ENCODE measurements at regions not wholly inside any gene's neighbourhood (a gene's known extent, or its start where the extent isn't known, plus 50 kb on each side); places are given as distances from the start of the nearest gene placed in this dataset.
"Not testable (repeated sequence)": the region's sequence is repeated elsewhere in the genome, so short reads cannot be mapped to it uniquely, and the experiment has no call there.

GRCh38 chr2:145747715-145748114 is 1227.8 kb upstream of the ZEB2 start:
- Histone ChIP-seq H3K4me1 (ENCODE audit: control insufficient read depth in 2 of 3, insufficient read depth in 2 of 3, low read depth in 1 of 3, low read length in 3 of 3) (peaks cover 0 to 3% (median 0%) of the 10 kb centered on the region in 3 donors), H3K9ac (ENCODE audit: low read length in 3 of 3) (no peak overlapping the region), H3K36me3 (ENCODE audit: control insufficient read depth in 2 of 3, insufficient read depth in 3 of 3, low read length in 3 of 3) (no peaks in the 10 kb centered on the region), H3K27ac (ENCODE audit: low read depth in 2 of 2, low read length in 2 of 2) (no peak overlapping the region), H3K4me3 (ENCODE audit: low read length in 3 of 3) (no peak overlapping the region), H3K27me3 (ENCODE audit: control insufficient read depth, insufficient read depth, low read length) (no peaks in the 10 kb centered on the region), H3K9me3 (ENCODE audit: control insufficient read depth in 2 of 3, insufficient read depth in 1 of 3, low read length in 3 of 3) (no peaks in the 10 kb centered on the region)
- intact Hi-C loops (cut with DNase I): no loop called here
- FAIRE-seq (no peak), DNase-seq (no peak)
- TF ChIP-seq, protein P1, sequence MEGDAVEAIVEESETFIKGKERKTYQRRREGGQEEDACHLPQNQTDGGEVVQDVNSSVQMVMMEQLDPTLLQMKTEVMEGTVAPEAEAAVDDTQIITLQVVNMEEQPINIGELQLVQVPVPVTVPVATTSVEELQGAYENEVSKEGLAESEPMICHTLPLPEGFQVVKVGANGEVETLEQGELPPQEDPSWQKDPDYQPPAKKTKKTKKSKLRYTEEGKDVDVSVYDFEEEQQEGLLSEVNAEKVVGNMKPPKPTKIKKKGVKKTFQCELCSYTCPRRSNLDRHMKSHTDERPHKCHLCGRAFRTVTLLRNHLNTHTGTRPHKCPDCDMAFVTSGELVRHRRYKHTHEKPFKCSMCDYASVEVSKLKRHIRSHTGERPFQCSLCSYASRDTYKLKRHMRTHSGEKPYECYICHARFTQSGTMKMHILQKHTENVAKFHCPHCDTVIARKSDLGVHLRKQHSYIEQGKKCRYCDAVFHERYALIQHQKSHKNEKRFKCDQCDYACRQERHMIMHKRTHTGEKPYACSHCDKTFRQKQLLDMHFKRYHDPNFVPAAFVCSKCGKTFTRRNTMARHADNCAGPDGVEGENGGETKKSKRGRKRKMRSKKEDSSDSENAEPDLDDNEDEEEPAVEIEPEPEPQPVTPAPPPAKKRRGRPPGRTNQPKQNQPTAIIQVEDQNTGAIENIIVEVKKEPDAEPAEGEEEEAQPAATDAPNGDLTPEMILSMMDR (IDR thresholded peaks at IDR 0.05; ENCODE audit: borderline replicate concordance, extremely low read depth, insufficient read depth): no peak

GRCh38 chr2:145745387-145745721 is 1225.4 kb upstream of the ZEB2 start:
- H3K9ac ChIP-seq (ENCODE audit: low read length in 3 of 3); H3K36me3 ChIP-seq (ENCODE audit: control insufficient read depth in 2 of 3, insufficient read depth in 3 of 3, low read length in 3 of 3); DNase-seq; H3K27me3 ChIP-seq (ENCODE audit: control insufficient read depth, insufficient read depth, low read length); H3K4me1 ChIP-seq (ENCODE audit: control insufficient read depth in 2 of 3, insufficient read depth in 2 of 3, low read depth in 1 of 3, low read length in 3 of 3); FAIRE-seq; intact Hi-C loops (cut with DNase I); H3K27ac ChIP-seq (ENCODE audit: low read depth in 2 of 2, low read length in 2 of 2); H3K4me3 ChIP-seq (ENCODE audit: low read length in 3 of 3); H3K9me3 ChIP-seq (ENCODE audit: control insufficient read depth in 2 of 3, insufficient read depth in 1 of 3, low read length in 3 of 3): not testable (repeated sequence)

DNA sequence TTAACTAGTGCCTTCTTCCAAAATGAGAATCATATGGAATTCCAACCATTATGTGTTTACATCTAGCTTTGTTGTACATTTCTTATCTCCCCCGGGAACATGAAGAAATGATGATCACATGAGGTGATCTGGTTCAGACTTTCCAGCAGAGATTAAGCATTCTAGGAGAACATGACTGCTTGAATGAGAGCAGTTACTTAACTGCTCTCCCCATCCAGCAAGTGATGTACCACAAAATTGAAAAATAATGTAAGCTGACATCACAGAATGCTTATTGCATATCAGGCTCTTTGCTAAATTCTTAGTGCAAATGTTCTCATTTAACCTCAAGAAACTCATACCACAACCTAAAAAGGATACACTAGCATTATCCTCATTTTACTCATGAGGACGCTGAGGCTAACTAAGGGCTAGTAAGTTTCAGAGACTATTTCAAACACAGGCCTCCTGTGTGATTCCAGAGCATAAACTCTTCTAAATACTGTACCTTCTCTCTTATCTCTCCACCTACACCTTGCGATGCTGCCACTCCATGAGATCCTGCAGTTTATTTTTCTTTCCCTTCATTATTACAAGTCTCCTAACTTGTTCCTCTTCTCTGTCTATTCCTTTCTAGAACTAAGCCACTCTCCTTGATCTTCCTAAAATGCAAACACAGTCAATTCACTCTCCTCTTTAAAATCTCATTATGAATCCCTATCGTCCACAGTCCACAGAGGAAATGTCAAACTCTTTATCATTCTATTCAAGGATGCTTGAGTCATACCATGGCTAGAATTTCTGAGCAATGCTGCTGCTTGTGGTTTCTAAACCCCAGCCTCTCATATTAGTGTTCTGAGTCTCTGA is 1224.8 kb upstream of the ZEB2 start:
- Histone ChIP-seq H3K9me3 (ENCODE audit: control insufficient read depth in 2 of 3, insufficient read depth in 1 of 3, low read length in 3 of 3) (no peaks in the 10 kb centered on the region), H3K36me3 (ENCODE audit: control insufficient read depth in 2 of 3, insufficient read depth in 3 of 3, low read length in 3 of 3) (no peaks in the 10 kb centered on the region), H3K27me3 (ENCODE audit: control insufficient read depth, insufficient read depth, low read length) (no peaks in the 10 kb centered on the region), H3K4me3 (ENCODE audit: low read length in 3 of 3) (no peak overlapping the region), H3K4me1 (ENCODE audit: control insufficient read depth in 2 of 3, insufficient read depth in 2 of 3, low read depth in 1 of 3, low read length in 3 of 3) (no peaks in the 10 kb centered on the region), H3K27ac (ENCODE audit: low read depth in 2 of 2, low read length in 2 of 2) (no peak overlapping the region), H3K9ac (ENCODE audit: low read length in 3 of 3) (no peak overlapping the region)
- DNase-seq (no peak), FAIRE-seq (no peak)
- TF ChIP-seq, protein P1 (IDR thresholded peaks at IDR 0.05; ENCODE audit: borderline replicate concordance, extremely low read depth, insufficient read depth): no peak
- intact Hi-C loops (cut with DNase I): no loop called here

DNA sequence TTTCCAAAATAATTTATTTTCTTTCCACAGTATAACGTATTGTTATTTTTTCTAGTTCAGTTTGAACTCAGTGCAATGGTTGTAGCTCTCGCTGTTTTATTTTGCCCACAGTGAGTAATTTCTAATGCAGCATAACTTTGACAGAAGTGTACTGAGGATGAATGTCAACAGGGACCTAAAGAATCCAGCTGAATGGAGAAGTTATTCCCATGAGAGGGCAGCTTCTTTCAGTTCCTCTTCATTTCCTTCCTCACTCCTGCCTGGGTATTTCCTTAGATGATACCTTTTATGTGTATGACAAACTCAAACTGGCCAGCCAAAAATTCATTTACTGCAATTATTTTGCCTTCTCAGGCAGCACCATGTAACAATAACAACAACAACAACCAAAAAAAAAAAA is 1223.1 kb upstream of the ZEB2 start:
- Histone ChIP-seq H3K27me3 (ENCODE audit: control insufficient read depth, insufficient read depth, low read length) (no peaks in the 10 kb centered on the region), H3K4me1 (ENCODE audit: control insufficient read depth in 2 of 3, insufficient read depth in 2 of 3, low read depth in 1 of 3, low read length in 3 of 3) (no peaks in the 10 kb centered on the region), H3K27ac (ENCODE audit: low read depth in 2 of 2, low read length in 2 of 2) (no peak overlapping the region), H3K9me3 (ENCODE audit: control insufficient read depth in 2 of 3, insufficient read depth in 1 of 3, low read length in 3 of 3) (no peaks in the 10 kb centered on the region), H3K4me3 (ENCODE audit: low read length in 3 of 3) (no peak overlapping the region), H3K36me3 (ENCODE audit: control insufficient read depth in 2 of 3, insufficient read depth in 3 of 3, low read length in 3 of 3) (no peaks in the 10 kb centered on the region), H3K9ac (ENCODE audit: low read length in 3 of 3) (no peak overlapping the region)
- FAIRE-seq: no peak
- intact Hi-C loops (cut with DNase I): no loop called here
- TF ChIP-seq, protein P1 (IDR thresholded peaks at IDR 0.05; ENCODE audit: borderline replicate concordance, extremely low read depth, insufficient read depth): no peak
- no peak for DNase-seq

Measured in kidney (tissue), 13 donors.